CD14-positive monocyte (primary cell): ENCODE measurements at regions not wholly inside any gene's neighbourhood (a gene's known extent, or its start where the extent isn't known, plus 50 kb on each side); places are given as distances from the start of the nearest gene placed in this dataset.

Experiments
- DNase-seq, 3 donors: peaks; one replicate each; pipeline ENCODE4 v3.0.0-alpha.2; 2011 to 2022
- H2AFZ ChIP-seq: 2 replicates; pipeline ENCODE4 v1.6.0; 2012; ENCODE audit warnings: mild to moderate bottlenecking, low read depth, low read length, inconsistent platforms; ENCODE audit not compliant: insufficient read depth, poor library complexity, severe bottlenecking
- H3K27ac ChIP-seq, 2 donors: 1 replicate in 1 of 2; 2 replicates in 1 of 2; pipeline ENCODE4 v1.5.1; 2012 to 2013; ENCODE audit warnings: low read length in 2 of 2, control low read depth in 1 of 2, inconsistent platforms in 1 of 2, low read depth in 1 of 2, mild to moderate bottlenecking in 1 of 2
- H3K27me3 ChIP-seq, 2 donors: one replicate each; pipeline versions ENCODE4 v1.6.0 to v1.6.1; 2011 to 2013; ENCODE audit warnings: low read length in 2 of 2; ENCODE audit not compliant: control insufficient read depth in 2 of 2, insufficient read depth in 2 of 2
- H3K36me3 ChIP-seq, 2 donors: replicated peaks in 1 of 2; 1 replicate in 1 of 2; 2 replicates in 1 of 2; pipeline versions ENCODE4 v1.5.1 to v1.6.1; 2012 to 2013; ENCODE audit warnings: low read length in 2 of 2, control low read depth in 1 of 2, inconsistent platforms in 1 of 2, mild to moderate bottlenecking in 1 of 2; ENCODE audit not compliant: insufficient read depth in 2 of 2, control insufficient read depth in 1 of 2
- H3K4me1 ChIP-seq, 2 donors: 1 replicate in 1 of 2; 2 replicates in 1 of 2; pipeline versions ENCODE4 v1.5.1 to v1.6.1; 2012 to 2013; ENCODE audit warnings: low read length in 2 of 2, control low read depth in 1 of 2, inconsistent platforms in 1 of 2, mild to moderate bottlenecking in 1 of 2, moderate library complexity in 1 of 2; ENCODE audit not compliant: insufficient read depth in 2 of 2, control insufficient read depth in 1 of 2
- H3K4me2 ChIP-seq: replicated peaks from 2 replicates; pipeline ENCODE3; 2012; ENCODE audit warnings: low read length, moderate library complexity, mild to moderate bottlenecking; ENCODE audit not compliant: poor library complexity, severe bottlenecking; ENCODE audit errors: extremely low read depth
- H3K4me3 ChIP-seq, 3 experiments: fragments of 200-600 bp in 1 of 3; sonication (generic) in 1 of 3; replicated peaks in 1 of 3; 1 replicate in 2 of 3; 2 replicates in 1 of 3; pipeline ENCODE4 v1.5.1; 2011 to 2013; ENCODE audit warnings: low read length in 3 of 3, mild to moderate bottlenecking in 3 of 3, control low read depth in 2 of 3, low read depth in 2 of 3, inconsistent platforms in 1 of 3, moderate library complexity in 1 of 3
- H3K79me2 ChIP-seq: 2 replicates; pipeline ENCODE4 v1.6.0; 2012; ENCODE audit warnings: mild to moderate bottlenecking, control low read depth, inconsistent platforms, low read length, moderate library complexity; ENCODE audit not compliant: insufficient read depth
- H3K9ac ChIP-seq: 2 replicates; pipeline ENCODE4 v1.6.0; 2017; ENCODE audit warnings: low read length, mild to moderate bottlenecking; ENCODE audit not compliant: insufficient read depth, poor library complexity, severe bottlenecking
- H3K9me3 ChIP-seq, 2 donors: replicated peaks in 1 of 2; 1 replicate in 1 of 2; 2 replicates in 1 of 2; pipeline versions ENCODE4 v1.5.1 to v1.6.1; 2012 to 2013; ENCODE audit warnings: low read length in 2 of 2, control low read depth in 1 of 2; ENCODE audit not compliant: control insufficient read depth in 1 of 2, insufficient read depth in 1 of 2
- H4K20me1 ChIP-seq: 2 replicates; pipeline ENCODE4 v1.6.0; 2012; ENCODE audit warnings: mild to moderate bottlenecking, low read length, control low read depth, moderate library complexity; ENCODE audit not compliant: insufficient read depth
- H3K27ac Mint-ChIP-seq, 7 donors: one replicate each; pipeline ENCODE4 v1.8.0; 2020; ENCODE audit warnings: mild to moderate bottlenecking in 7 of 7, mixed read lengths in 7 of 7, moderate library complexity in 6 of 7, inconsistent platforms in 2 of 7
- H3K27me3 Mint-ChIP-seq, 3 donors: one replicate each; pipeline ENCODE4 v1.8.0; 2021 to 2022; ENCODE audit warnings: low read depth in 3 of 3, mild to moderate bottlenecking in 3 of 3, mixed read lengths in 3 of 3, moderate library complexity in 3 of 3, inconsistent platforms in 1 of 3
- H3K36me3 Mint-ChIP-seq, 2 donors: one replicate each; pipeline ENCODE4 v1.8.0; 2020; ENCODE audit warnings: mixed read lengths in 2 of 2, inconsistent platforms in 1 of 2, mild to moderate bottlenecking in 1 of 2
- H3K4me1 Mint-ChIP-seq: one replicate; pipeline ENCODE4 v1.8.0; 2020; ENCODE audit warnings: mild to moderate bottlenecking, mixed read lengths
- H3K4me3 Mint-ChIP-seq, 2 donors: one replicate each; pipeline ENCODE4 v1.8.0; 2020; ENCODE audit warnings: mild to moderate bottlenecking in 2 of 2, mixed read lengths in 2 of 2, moderate library complexity in 1 of 2
- H3K9me3 Mint-ChIP-seq, 7 donors: one replicate each; pipeline ENCODE4 v1.8.0; 2020 to 2022; ENCODE audit warnings: mixed read lengths in 7 of 7, mild to moderate bottlenecking in 6 of 7, moderate library complexity in 6 of 7, inconsistent platforms in 2 of 7
- CTCF ChIP-seq: fragments of 200-600 bp; IDR thresholded peaks from one replicate; pipeline ENCODE4 v1.8.0; 2022; ENCODE audit warnings: antibody characterized with exemption, mild to moderate bottlenecking
- WGBS: methylation state at CpG from one replicate; pipeline ENCODE4 v1.1.5; 2013; ENCODE audit warnings: missing lambda C conversion rate; ENCODE audit not compliant: insufficient coverage; 5-methylcytosine and 5-hydroxymethylcytosine counted together
- intact Hi-C, 2 donors: fragments of 100-400 bp; cut with micrococcal nuclease; formaldehyde crosslinking; loops; one replicate each; pipeline versions ENCODE4 v1.15.0 to v1.15.1; 2023

- Mint-ChIP-seq H3K27me3 (peaks cover 0 to 2% (median 2%) of the 10 kb centered on the region in 3 donors), H3K4me3 (no peak overlapping the region), H3K27ac (no peak overlapping the region), H3K36me3 (no peaks in the 10 kb centered on the region), H3K9me3 (peaks cover 0 to 3% (median 0%) of the 10 kb centered on the region in 7 donors), H3K4me1 (no peaks in the 10 kb centered on the region)
- H3K27me3 ChIP-seq = no peaks in the 10 kb centered on the region
- no peaks in the 10 kb centered on the region for H4K20me1 ChIP-seq
- H3K4me1 ChIP-seq = no peaks in the 10 kb centered on the region
- WGBS = 93% methylated on average over 6 of the region's 8 CpGs
- no peak overlapping the region for H3K4me2 ChIP-seq
- no peaks in the 10 kb centered on the region for H3K36me3 ChIP-seq
- H3K27ac ChIP-seq = no peak overlapping the region
- H3K4me3 ChIP-seq = no peak overlapping the region
- no peak for TF ChIP-seq CTCF
- no peak for DNase-seq
- no peak overlapping the region for H2AFZ ChIP-seq
- no peak overlapping the region for H3K9ac ChIP-seq
- H3K9me3 ChIP-seq = no peaks in the 10 kb centered on the region
- H3K79me2 ChIP-seq = no peaks in the 10 kb centered on the region
- intact Hi-C loops = no loop called here
Observed at GRCh38 chr5:17020678-17021601, 84.9 kb upstream of the MYO10 start.

GRCh38 chr5:17021602-17021932, 85.5 kb upstream of the MYO10 start:
- H3K27ac ChIP-seq = no peak overlapping the region
- no peak overlapping the region for H3K9ac ChIP-seq
- Mint-ChIP-seq H3K4me1 (no peaks in the 10 kb centered on the region), H3K4me3 (no peak overlapping the region), H3K9me3 (peaks cover 0 to 3% (median 0%) of the 10 kb centered on the region in 7 donors), H3K27ac (no peak overlapping the region), H3K36me3 (no peaks in the 10 kb centered on the region), H3K27me3 (peaks cover 1 to 2% (median 2%) of the 10 kb centered on the region in 3 donors)
- H3K4me2 ChIP-seq = no peak overlapping the region
- no peaks in the 10 kb centered on the region for H3K4me1 ChIP-seq
- no peaks in the 10 kb centered on the region for H3K27me3 ChIP-seq
- no peak for DNase-seq
- H3K36me3 ChIP-seq = no peaks in the 10 kb centered on the region
- H3K79me2 ChIP-seq = no peaks in the 10 kb centered on the region
- H3K4me3 ChIP-seq = no peak overlapping the region
- intact Hi-C loops = no loop called here
- H4K20me1 ChIP-seq = no peaks in the 10 kb centered on the region
- TF ChIP-seq CTCF = no peak
- H3K9me3 ChIP-seq = no peaks in the 10 kb centered on the region
- H2AFZ ChIP-seq = no peak overlapping the region
